Thoracic aorta (tissue), 2 donors: ENCODE measurements at regions not wholly inside any gene's neighbourhood (a gene's known extent, or its start where the extent isn't known, plus 50 kb on each side); places are given as distances from the start of the nearest gene placed in this dataset.

Experiments
- ATAC-seq: fragments of 150-250 bp; one replicate; pipeline ENCODE4 v1.8.0; 2017; ENCODE audit warnings: low read depth; ENCODE audit not compliant: insufficient number of reproducible peaks, low FRiP score
- DNase-seq: peaks from one replicate; pipeline ENCODE4 v3.0.0-alpha.2; 2020; ENCODE audit warnings: low spot score
- H3K27ac ChIP-seq, 2 donors: fragments of 200-600 bp; sonication (generic); 1 replicate in 1 of 2; 2 replicates in 1 of 2; pipeline ENCODE4 v1.5.1; 2016; ENCODE audit warnings: mild to moderate bottlenecking in 2 of 2, moderate library complexity in 2 of 2
- H3K27me3 ChIP-seq: fragments of 200-600 bp; sonication (generic); replicated peaks from 2 replicates; pipeline ENCODE4 v1.6.0; 2016; ENCODE audit warnings: mild to moderate bottlenecking; ENCODE audit not compliant: insufficient read depth
- H3K36me3 ChIP-seq: fragments of 200-600 bp; sonication (generic); one replicate; pipeline ENCODE4 v1.5.1; 2016
- H3K4me1 ChIP-seq, 2 donors: fragments of 200-600 bp; sonication (generic); 1 replicate in 1 of 2; 2 replicates in 1 of 2; pipeline versions ENCODE4 v1.5.1 to v1.6.0; 2016; ENCODE audit warnings: low read depth in 2 of 2, mild to moderate bottlenecking in 1 of 2; ENCODE audit not compliant: control insufficient read depth in 1 of 2
- H3K4me3 ChIP-seq: fragments of 200-600 bp; sonication (generic); 2 replicates; pipeline ENCODE4 v1.5.1; 2016; ENCODE audit warnings: mild to moderate bottlenecking
- H3K9me3 ChIP-seq: fragments of 200-600 bp; sonication (generic); 2 replicates; pipeline ENCODE4 v1.5.1; 2016
- TF ChIP-seq, protein P1 (sequence below): fragments of 200-600 bp; sonication (generic); IDR thresholded peaks from one replicate; pipeline ENCODE4 v1.5.1; 2019; ENCODE audit warnings: antibody characterized with exemption

GRCh38 chr10:2989292-2989947 lies 77.9 kb upstream of the PFKP start:
- ATAC-seq: no peak
- TF ChIP-seq, protein P1, sequence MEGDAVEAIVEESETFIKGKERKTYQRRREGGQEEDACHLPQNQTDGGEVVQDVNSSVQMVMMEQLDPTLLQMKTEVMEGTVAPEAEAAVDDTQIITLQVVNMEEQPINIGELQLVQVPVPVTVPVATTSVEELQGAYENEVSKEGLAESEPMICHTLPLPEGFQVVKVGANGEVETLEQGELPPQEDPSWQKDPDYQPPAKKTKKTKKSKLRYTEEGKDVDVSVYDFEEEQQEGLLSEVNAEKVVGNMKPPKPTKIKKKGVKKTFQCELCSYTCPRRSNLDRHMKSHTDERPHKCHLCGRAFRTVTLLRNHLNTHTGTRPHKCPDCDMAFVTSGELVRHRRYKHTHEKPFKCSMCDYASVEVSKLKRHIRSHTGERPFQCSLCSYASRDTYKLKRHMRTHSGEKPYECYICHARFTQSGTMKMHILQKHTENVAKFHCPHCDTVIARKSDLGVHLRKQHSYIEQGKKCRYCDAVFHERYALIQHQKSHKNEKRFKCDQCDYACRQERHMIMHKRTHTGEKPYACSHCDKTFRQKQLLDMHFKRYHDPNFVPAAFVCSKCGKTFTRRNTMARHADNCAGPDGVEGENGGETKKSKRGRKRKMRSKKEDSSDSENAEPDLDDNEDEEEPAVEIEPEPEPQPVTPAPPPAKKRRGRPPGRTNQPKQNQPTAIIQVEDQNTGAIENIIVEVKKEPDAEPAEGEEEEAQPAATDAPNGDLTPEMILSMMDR: no peak

DNA sequence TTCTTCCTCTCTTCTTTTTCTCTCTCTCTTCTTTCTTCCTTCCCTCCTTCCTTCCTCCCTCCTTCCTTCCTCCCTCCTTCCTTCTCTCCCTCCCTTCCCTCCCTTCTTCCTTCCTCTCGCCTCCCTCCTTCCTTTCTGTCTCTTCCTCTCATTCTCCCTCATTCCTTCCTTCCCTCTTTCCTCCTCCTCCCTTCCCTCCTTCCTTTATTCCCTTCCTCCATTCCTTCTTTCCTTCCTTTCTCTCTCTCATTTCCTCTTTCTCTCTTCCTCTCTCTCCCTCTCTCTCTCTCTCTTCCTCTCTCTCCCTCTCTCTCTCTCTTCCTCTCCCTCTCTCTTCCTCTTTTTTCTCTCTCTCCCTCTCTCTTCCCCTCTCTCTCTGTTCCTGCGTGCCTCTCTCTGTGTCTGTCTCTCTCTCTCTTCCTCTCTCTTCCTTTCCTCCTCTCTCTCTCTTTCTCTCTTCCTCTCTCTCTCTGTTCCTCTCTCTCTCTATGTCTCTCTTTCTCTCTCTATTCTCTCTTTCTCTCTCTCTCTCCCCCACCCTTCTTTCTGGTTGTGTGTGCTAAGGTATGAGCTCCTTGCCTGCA lies 80.1 kb upstream of the PFKP start:
- H3K36me3 ChIP-seq: no peaks in the 10 kb centered on the region
- H3K27ac ChIP-seq: no peak overlapping the region
- no peak for DNase-seq
- no peak for ATAC-seq
- H3K4me1 ChIP-seq: no peaks in the 10 kb centered on the region
- H3K9me3 ChIP-seq: peaks cover 9% of the 10 kb centered on the region
- TF ChIP-seq, protein P1: no peak
- no peaks in the 10 kb centered on the region for H3K27me3 ChIP-seq
- no peak overlapping the region for H3K4me3 ChIP-seq

More at GRCh38 chr10:2989292-2989947, 77.9 kb upstream of the PFKP start:
- Histone ChIP-seq H3K4me3 (no peak overlapping the region), H3K27ac (no peak overlapping the region), H3K27me3 (no peaks in the 10 kb centered on the region), H3K9me3 (peaks cover 9% of the 10 kb centered on the region), H3K36me3 (no peaks in the 10 kb centered on the region), H3K4me1 (no peaks in the 10 kb centered on the region)
- DNase-seq: no peak

DNA sequence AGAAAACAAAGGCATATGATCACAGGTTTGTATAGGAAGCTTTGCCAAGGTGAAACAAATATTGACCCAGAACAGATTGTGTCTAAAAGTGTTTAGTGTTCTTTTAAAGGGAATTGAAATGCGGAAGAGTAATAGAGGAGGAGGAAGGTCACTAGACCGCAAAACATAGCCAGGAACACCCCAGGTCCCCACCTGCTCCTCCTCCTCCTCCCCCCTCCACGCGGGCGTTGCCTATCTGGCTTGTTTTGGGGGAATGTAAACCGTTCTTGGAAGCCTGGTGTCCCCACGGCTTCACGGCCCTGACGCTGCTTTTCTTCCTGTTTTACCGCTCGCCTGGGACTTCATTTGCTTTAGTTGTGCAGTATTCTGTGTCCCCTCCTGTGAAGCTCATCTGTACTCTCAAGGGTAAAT lies 81.0 kb upstream of the PFKP start:
- no peak overlapping the region for H3K4me3 ChIP-seq
- H3K27ac ChIP-seq: no peak overlapping the region
- H3K36me3 ChIP-seq: no peaks in the 10 kb centered on the region
- ATAC-seq (no peak), DNase-seq (no peak)
- H3K9me3 ChIP-seq: peaks cover 9% of the 10 kb centered on the region
- no peaks in the 10 kb centered on the region for H3K4me1 ChIP-seq
- H3K27me3 ChIP-seq: no peaks in the 10 kb centered on the region
- TF ChIP-seq, protein P1: no peak

DNA sequence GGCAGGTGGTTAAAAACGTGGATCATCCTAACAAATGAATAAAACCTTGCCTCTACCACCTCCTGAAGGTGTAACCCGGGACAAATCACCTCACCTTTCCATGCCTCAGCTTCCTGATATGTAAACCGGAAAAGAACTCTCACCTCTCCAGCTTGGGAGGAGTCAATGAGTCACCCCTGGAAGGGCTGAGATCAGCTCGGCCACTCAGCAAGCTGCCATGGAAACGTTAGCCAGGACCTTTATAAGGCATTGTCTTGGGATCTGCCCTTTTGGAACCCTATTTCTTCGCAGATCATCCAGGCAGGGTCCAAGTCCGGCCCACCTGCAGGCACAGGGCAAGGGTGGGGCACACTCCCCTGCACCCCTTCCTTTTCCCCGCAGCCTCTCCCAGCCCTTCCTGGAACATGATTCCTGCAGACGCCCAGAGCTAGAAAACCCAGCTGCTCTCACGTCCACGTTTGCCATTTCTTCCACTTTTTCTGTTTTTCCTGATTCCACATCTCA lies 81.6 kb upstream of the PFKP start:
- no peak overlapping the region for H3K27ac ChIP-seq
- H3K9me3 ChIP-seq: peaks cover 9% of the 10 kb centered on the region
- no peak overlapping the region for H3K4me3 ChIP-seq
- H3K36me3 ChIP-seq: no peaks in the 10 kb centered on the region
- H3K4me1 ChIP-seq: no peaks in the 10 kb centered on the region
- TF ChIP-seq, protein P1: no peak
- no peak for ATAC-seq
- DNase-seq: no peak
- no peaks in the 10 kb centered on the region for H3K27me3 ChIP-seq

- Histone ChIP-seq H3K4me3 (no peak overlapping the region), H3K27ac (no peak overlapping the region), H3K4me1 (no peaks in the 10 kb centered on the region), H3K36me3 (no peaks in the 10 kb centered on the region), H3K9me3 (peaks cover 9% of the 10 kb centered on the region), H3K27me3 (no peaks in the 10 kb centered on the region)
- TF ChIP-seq, protein P1: no peak
- DNase-seq: no peak
- ATAC-seq: no peak
These were observed 82.7 kb upstream of the PFKP start for GRCh38 chr10:2984682-2985081.
